Uterus (tissue), 3 donors: ENCODE measurements at regions not wholly inside any gene's neighbourhood (a gene's known extent, or its start where the extent isn't known, plus 50 kb on each side); places are given as distances from the start of the nearest gene placed in this dataset.
A peak's percentile ranks its signal among the peaks of the same experiment; 100 is the strongest.

Source experiments
- DNase-seq, 2 donors: peaks; one replicate each; pipeline ENCODE4 v3.0.0-alpha.2; 2019 to 2020
- H3K27ac ChIP-seq, 2 donors: fragments of 200-600 bp; sonication (generic); 1 replicate in 1 of 2; 2 replicates in 1 of 2; pipeline ENCODE4 v1.5.1; 2016 to 2018
- H3K27me3 ChIP-seq, 2 donors: fragments of 200-600 bp; sonication (generic); one replicate each; pipeline ENCODE4 v1.5.1; 2018 to 2019; ENCODE audit warnings: control low read depth in 1 of 2
- H3K36me3 ChIP-seq, 2 donors: fragments of 200-600 bp; sonication (generic); one replicate each; pipeline ENCODE4 v1.5.1; 2019; ENCODE audit warnings: control low read depth in 1 of 2
- H3K4me1 ChIP-seq, 2 donors: fragments of 200-600 bp; sonication (generic); one replicate each; pipeline ENCODE4 v1.5.1; 2018 to 2019; ENCODE audit warnings: control low read depth in 1 of 2
- H3K4me3 ChIP-seq, 2 donors: fragments of 200-600 bp; sonication (generic); 1 replicate in 1 of 2; 2 replicates in 1 of 2; pipeline ENCODE4 v1.5.1; 2018 to 2019; ENCODE audit warnings: mild to moderate bottlenecking in 1 of 2
- H3K9me3 ChIP-seq, 2 donors: fragments of 200-600 bp; sonication (generic); one replicate each; pipeline ENCODE4 v1.5.1; 2019; ENCODE audit warnings: control low read depth in 1 of 2
- CTCF ChIP-seq, 4 experiments: fragments of 200-600 bp in 2 of 4; fragments of 450-650 bp in 2 of 4; sonication (generic) in 2 of 4; IDR thresholded peaks; one replicate each; pipeline ENCODE4 v1.5.1; 2016 to 2019; ENCODE audit warnings: antibody characterized with exemption in 4 of 4, mild to moderate bottlenecking in 2 of 4, moderate library complexity in 1 of 4
- POLR2A ChIP-seq, 2 donors: fragments of 450-650 bp; IDR thresholded peaks; one replicate each; pipeline ENCODE4 v1.6.1; 2016; ENCODE audit warnings: antibody characterized with exemption in 2 of 2, mild to moderate bottlenecking in 1 of 2, moderate library complexity in 1 of 2
- intact Hi-C: fragments of 100-400 bp; cut with DNase I; formaldehyde crosslinking; loops from one replicate; pipeline ENCODE4 v1.15.1; 2023; ENCODE audit warnings: low total_unique reads
- donor health status: DM: yes; HTN: yes; CAD: no.

- intact Hi-C loops, result no loop called here
- no peaks in the 10 kb centered on the region for H3K36me3 ChIP-seq
- peak overlapping the region in 1 of 2 donors; percentile 10 for H3K27ac ChIP-seq
- no peak overlapping the region for H3K4me3 ChIP-seq
- H3K4me1 ChIP-seq, result no peaks in the 10 kb centered on the region
- peak; percentile 29 to 45 for DNase-seq
- no peaks in the 10 kb centered on the region for H3K9me3 ChIP-seq
- TF ChIP-seq CTCF (IDR thresholded peaks at IDR 0.05), result no peak
- no peak for TF ChIP-seq POLR2A (IDR thresholded peaks at IDR 0.05)
- no peaks in the 10 kb centered on the region for H3K27me3 ChIP-seq
These were observed 114.7 kb upstream of the SLC24A5 start for GRCh38 chr15:48006031-48006511.

GRCh38 chr15:48010316-48010715, 110.5 kb upstream of the SLC24A5 start:
- Histone ChIP-seq H3K27me3 (no peaks in the 10 kb centered on the region), H3K27ac (no peak overlapping the region), H3K9me3 (no peaks in the 10 kb centered on the region), H3K4me1 (no peaks in the 10 kb centered on the region), H3K4me3 (no peak overlapping the region), H3K36me3 (no peaks in the 10 kb centered on the region)
- no peak for DNase-seq
- intact Hi-C loops, result no loop called here
- no peak for TF ChIP-seq CTCF (IDR thresholded peaks at IDR 0.05)
- TF ChIP-seq POLR2A (IDR thresholded peaks at IDR 0.05), result no peak

- Histone ChIP-seq H3K9me3 (no peaks in the 10 kb centered on the region), H3K4me1 (no peaks in the 10 kb centered on the region), H3K27me3 (no peaks in the 10 kb centered on the region), H3K4me3 (no peak overlapping the region), H3K27ac (no peak overlapping the region), H3K36me3 (no peaks in the 10 kb centered on the region)
- DNase-seq, result no peak
- no peak for TF ChIP-seq POLR2A (IDR thresholded peaks at IDR 0.05)
- TF ChIP-seq CTCF (IDR thresholded peaks at IDR 0.05), result no peak
- intact Hi-C loops, result no loop called here
These were observed 108.6 kb upstream of the SLC24A5 start for GRCh38 chr15:48012191-48012590.

GRCh38 chr15:48016865-48017264, 103.9 kb upstream of the SLC24A5 start:
- H3K9me3 ChIP-seq, result no peaks in the 10 kb centered on the region
- no peaks in the 10 kb centered on the region for H3K36me3 ChIP-seq
- intact Hi-C loops, result no loop called here
- no peak for DNase-seq
- no peaks in the 10 kb centered on the region for H3K4me1 ChIP-seq
- TF ChIP-seq CTCF (IDR thresholded peaks at IDR 0.05), result no peak
- no peak for TF ChIP-seq POLR2A (IDR thresholded peaks at IDR 0.05)
- no peaks in the 10 kb centered on the region for H3K27me3 ChIP-seq
- H3K4me3 ChIP-seq, result no peak overlapping the region
- no peak overlapping the region for H3K27ac ChIP-seq

GRCh38 chr15:48017747-48018146, 103.0 kb upstream of the SLC24A5 start:
- Histone ChIP-seq H3K27ac (no peak overlapping the region), H3K4me1 (no peaks in the 10 kb centered on the region), H3K4me3 (no peak overlapping the region), H3K36me3 (no peaks in the 10 kb centered on the region), H3K27me3 (no peaks in the 10 kb centered on the region), H3K9me3 (no peaks in the 10 kb centered on the region)
- no peak for DNase-seq
- TF ChIP-seq CTCF (IDR thresholded peaks at IDR 0.05) (no peak), POLR2A (IDR thresholded peaks at IDR 0.05) (no peak)
- intact Hi-C loops, result no loop called here
